Activated CD8-positive, alpha-beta T cell treated with anti-CD3 and anti-CD28 coated beads for 36 hours (primary cell): ENCODE measurements at regions not wholly inside any gene's neighbourhood (a gene's known extent, or its start where the extent isn't known, plus 50 kb on each side); places are given as distances from the start of the nearest gene placed in this dataset.
"Not testable (repeated sequence)": the region's sequence is repeated elsewhere in the genome, so short reads cannot be mapped to it uniquely, and the experiment has no call there.

ENCODE experiments used
- ATAC-seq: fragments of 200-7000 bp; cut with Tn5 transposase; one replicate; pipeline ENCODE4 v1.10.0; 2021; ENCODE audit warnings: mild to moderate bottlenecking, moderate library complexity
- CTCF ChIA-PET: fragments of 350-600 bp; sonication (Branson Sonifier 250); formaldehyde crosslinking; loops from one replicate; lab custom pipeline; 2021; ENCODE audit warnings: antibody characterized with exemption; lab: Charles Lee
- POLR2A ChIA-PET: fragments of 350-600 bp; sonication (Branson Sonifier 250); formaldehyde crosslinking; loops from one replicate; lab custom pipeline; 2021; ENCODE audit warnings: antibody characterized with exemption; lab: Charles Lee
- DNase-seq: peaks from one replicate; pipeline ENCODE4 v3.0.0-alpha.2; 2020
- H3K27ac Mint-ChIP-seq: one replicate; pipeline ENCODE4 v1.8.0; 2021; ENCODE audit warnings: mild to moderate bottlenecking, mixed read lengths
- H3K27me3 Mint-ChIP-seq: one replicate; pipeline ENCODE4 v1.8.0; 2021; ENCODE audit warnings: mixed read lengths
- H3K36me3 Mint-ChIP-seq: one replicate; pipeline ENCODE4 v1.8.0; 2021; ENCODE audit warnings: low read depth, mixed read lengths
- H3K4me1 Mint-ChIP-seq: one replicate; pipeline ENCODE4 v1.8.0; 2021; ENCODE audit warnings: low read depth, mixed read lengths
- H3K4me3 Mint-ChIP-seq: one replicate; pipeline ENCODE4 v1.8.0; 2021; ENCODE audit warnings: mild to moderate bottlenecking, moderate library complexity, mixed read lengths
- H3K9me3 Mint-ChIP-seq: one replicate; pipeline ENCODE4 v1.8.0; 2021; ENCODE audit warnings: mixed read lengths
- intact Hi-C: fragments of 100-400 bp; cut with micrococcal nuclease; formaldehyde crosslinking; loops from one replicate; pipeline ENCODE4 v1.10.0; 2022
- TF ChIP-seq, protein P1 (sequence below): fragments of 200-600 bp; IDR thresholded peaks from one replicate; pipeline ENCODE4 v1.8.0; 2022; ENCODE audit warnings: antibody characterized with exemption, mild to moderate bottlenecking

DNA sequence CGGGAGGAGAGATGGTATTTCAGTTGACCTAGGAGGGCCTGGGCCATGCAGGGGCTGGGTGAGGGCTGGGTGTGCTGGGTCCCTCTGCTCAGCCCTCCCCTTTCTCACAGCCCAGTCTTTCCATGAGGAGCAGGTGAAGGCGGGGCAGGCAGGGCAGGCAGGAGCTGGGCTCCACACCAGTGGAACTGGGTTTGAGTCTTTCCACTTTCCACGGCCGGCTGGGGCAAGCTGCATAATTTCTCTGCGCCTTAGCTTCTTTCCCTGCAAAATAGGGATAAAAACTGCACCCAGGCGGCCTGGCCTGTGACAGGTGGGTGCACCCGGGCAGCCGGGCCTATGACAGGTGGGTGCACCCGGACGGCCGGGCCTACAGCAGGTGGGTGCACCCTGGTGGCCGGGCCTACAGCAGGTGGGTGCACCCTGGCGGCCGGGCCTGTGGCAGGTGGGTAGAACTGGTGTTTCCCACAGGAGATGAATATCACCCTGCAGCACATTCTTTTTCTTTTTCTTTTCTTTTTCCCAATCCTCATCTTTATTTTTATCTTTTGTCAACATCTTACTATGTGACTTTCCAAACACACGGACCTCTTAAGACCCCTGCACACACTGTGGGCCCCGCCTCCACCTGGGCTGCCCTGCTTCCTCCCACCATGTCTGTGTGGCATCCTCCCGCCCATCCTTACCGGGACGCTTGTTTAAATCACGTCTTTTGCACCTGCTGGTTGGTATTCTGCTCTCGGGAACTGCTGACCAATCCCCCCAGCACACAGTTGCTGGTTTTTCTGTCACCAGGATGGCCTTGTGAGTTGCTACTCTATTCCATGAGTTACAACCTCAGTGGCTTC, 111.3 kb downstream of the NPIPB11 start:
- POLR2A ChIA-PET, DNase-seq, H3K4me3 Mint-ChIP-seq, CTCF ChIA-PET, H3K4me1 Mint-ChIP-seq, ATAC-seq, intact Hi-C loops, H3K27me3 Mint-ChIP-seq, H3K36me3 Mint-ChIP-seq, H3K27ac Mint-ChIP-seq, H3K9me3 Mint-ChIP-seq: not testable (repeated sequence)

DNA sequence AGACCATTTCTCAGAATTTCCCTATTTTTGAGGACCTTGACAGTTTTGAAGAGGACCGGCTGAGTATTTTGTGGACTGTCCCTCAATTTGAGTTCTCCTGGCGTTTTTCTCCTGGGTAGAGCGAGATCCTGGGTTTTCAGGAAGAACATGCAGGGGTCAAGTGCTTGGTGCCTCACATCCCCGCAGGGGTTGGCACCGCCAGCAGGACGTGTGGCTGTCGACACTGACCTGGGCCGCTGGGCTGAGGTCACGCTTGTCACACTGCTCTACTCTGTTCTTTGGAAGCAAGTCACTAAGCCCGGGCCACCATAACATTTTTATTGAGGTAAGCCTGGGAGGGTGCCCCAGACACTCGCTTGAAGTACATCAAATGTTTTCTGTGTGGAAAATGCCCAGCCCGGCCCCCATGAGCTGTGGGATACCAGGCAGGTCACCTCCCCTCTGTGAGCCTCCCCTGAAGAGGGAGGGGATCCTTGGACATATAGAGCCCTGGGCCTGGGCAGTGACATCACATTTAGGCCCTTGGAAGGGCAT, 112.0 kb downstream of the NPIPB11 start:
- H3K4me3 Mint-ChIP-seq, POLR2A ChIA-PET, ATAC-seq, H3K27me3 Mint-ChIP-seq, H3K4me1 Mint-ChIP-seq, CTCF ChIA-PET, H3K36me3 Mint-ChIP-seq, H3K9me3 Mint-ChIP-seq, DNase-seq, intact Hi-C loops, H3K27ac Mint-ChIP-seq: not testable (repeated sequence)

DNA sequence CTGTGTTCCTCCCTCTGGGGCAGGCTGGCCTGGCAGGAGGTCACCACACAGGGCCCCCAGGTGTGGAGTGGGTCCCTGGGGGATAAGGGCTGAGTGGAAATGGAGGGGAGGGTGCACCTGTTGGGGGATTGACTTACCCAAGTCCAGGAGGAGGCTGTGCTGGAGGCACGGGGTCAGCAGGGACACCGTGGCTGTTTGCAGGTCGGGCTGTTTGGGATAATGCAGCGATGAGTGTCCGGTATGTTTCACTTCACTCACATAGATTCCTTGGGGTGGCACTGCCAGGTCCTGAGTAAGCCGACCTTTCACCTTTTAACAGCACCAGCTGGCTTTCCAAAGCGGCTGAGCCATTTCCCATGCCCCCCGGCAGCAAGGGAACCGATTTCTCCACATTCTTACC, 113.0 kb downstream of the NPIPB11 start:
- DNase-seq, POLR2A ChIA-PET, H3K36me3 Mint-ChIP-seq: not testable (repeated sequence)

DNA sequence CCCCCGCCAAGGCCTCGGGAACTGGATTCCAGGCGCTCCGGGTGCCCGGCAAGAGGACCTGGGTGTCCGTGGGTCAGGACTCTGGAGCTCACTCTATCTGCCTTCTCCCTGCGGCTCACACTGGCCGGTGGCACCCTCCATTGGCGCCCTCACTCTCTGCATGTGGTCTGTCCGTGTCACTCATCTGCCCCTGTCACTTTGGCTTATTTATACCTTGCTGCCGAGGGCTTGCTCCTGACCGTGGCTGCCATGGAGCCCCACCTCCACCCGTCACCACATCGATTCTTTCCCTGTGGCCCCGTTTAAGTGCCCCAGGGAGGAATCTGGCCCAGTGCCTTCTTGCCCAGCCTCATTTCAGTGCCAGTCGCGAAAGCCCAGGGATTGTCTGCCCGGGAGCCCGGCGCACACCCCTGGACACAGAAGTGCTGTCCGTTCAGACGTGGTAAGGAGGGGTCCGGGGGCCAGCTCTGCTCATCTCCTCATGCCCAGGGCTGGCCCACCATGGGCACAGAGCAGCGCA, 113.5 kb downstream of the NPIPB11 start:
- H3K36me3 Mint-ChIP-seq, POLR2A ChIA-PET, H3K27ac Mint-ChIP-seq, CTCF ChIA-PET, H3K27me3 Mint-ChIP-seq, DNase-seq, H3K4me3 Mint-ChIP-seq, H3K4me1 Mint-ChIP-seq, H3K9me3 Mint-ChIP-seq, ATAC-seq, intact Hi-C loops: not testable (repeated sequence)

More for the DNA sequence above, 113.0 kb downstream of the NPIPB11 start:
- H3K27ac Mint-ChIP-seq, intact Hi-C loops, CTCF ChIA-PET, H3K9me3 Mint-ChIP-seq, H3K4me1 Mint-ChIP-seq, H3K27me3 Mint-ChIP-seq, H3K4me3 Mint-ChIP-seq, ATAC-seq: not testable (repeated sequence)

DNA sequence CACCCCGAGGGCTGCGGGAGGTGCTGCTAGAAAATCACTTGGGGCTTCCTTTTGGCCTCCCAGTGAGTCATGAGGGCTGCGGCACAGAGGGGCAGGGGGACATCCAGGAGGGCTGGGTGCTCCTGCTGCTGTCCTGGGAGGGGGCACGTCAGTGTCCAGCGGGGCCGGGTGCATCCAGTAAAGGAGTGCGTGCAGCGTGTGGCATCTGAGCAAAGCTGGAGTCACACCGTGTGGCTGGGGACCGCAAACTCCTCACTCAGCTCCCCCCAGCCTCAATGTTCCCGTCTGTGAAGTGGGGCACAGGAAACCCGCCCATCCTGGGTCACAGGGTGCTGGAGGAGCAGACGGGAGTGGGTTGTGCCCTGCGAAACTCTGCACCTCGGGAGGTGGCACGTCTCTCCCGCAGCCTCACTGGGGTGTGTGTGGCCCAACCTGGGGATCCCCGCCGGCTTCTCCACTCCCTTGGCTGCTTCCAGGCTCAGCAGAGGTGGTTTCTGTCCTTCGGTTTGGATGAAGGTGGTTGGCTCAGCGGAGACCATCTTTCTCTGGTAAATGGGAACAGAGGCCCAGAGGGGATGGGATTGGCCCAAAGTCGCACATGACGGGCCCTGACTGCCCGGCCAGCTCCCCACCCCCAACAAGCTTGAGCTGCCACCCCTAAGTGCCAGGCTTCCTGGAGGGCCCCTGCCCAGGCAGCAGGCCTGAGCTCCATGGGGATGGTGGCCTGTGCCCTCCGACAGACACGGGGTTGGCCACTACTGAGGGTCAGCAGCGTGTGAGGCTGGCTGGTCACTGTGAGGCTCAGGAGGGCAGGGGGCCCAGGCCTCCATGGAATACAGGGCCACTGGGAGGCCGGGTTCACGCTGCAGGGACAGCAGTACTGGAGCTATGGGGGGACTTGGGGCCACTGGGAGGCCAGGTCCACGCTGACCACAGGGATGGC, 114.9 kb downstream of the NPIPB11 start:
- H3K36me3 Mint-ChIP-seq, DNase-seq, CTCF ChIA-PET, H3K9me3 Mint-ChIP-seq, H3K27ac Mint-ChIP-seq, H3K27me3 Mint-ChIP-seq, H3K4me1 Mint-ChIP-seq, H3K4me3 Mint-ChIP-seq, POLR2A ChIA-PET, intact Hi-C loops, ATAC-seq: not testable (repeated sequence)

DNA sequence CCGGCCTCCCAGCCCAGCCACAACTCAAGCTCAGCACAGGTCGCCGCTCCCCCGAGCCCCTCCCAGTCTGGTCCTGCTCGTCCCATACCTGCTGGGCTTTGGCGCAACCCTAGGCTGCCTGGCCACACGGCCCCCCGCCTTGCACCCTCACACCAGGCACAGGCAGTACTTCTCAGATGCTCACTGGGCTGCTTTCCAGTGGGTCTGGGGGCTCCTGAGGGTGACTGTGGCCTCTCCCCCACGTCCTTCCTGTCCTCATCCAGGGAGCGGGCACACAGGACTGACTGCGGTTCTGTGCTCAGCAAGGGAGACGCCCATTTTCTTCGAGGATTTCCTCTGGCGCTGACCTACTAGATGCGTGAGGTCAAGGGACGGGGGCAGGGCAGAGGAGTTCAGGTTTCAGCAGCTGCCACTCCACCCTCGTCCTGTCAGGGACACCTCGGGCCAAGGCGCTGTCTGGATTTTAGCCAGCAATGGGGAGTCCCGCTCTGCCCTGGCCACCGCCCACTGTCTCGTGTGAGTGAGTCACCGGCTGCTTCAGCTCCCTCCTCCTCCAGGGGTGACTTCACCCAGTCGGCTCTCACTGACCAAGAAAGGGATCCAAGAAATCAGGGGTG, 115.8 kb downstream of the NPIPB11 start:
- Mint-ChIP-seq H3K9me3 (no peaks in the 10 kb centered on the region), H3K36me3 (no peaks in the 10 kb centered on the region), H3K27ac (no peak overlapping the region), H3K4me1 (peaks cover 12% of the 10 kb centered on the region), H3K27me3 (no peaks in the 10 kb centered on the region), H3K4me3 (no peak overlapping the region)
- ChIA-PET POLR2A (no interaction called here), CTCF (no interaction called here)
- TF ChIP-seq, protein P1, sequence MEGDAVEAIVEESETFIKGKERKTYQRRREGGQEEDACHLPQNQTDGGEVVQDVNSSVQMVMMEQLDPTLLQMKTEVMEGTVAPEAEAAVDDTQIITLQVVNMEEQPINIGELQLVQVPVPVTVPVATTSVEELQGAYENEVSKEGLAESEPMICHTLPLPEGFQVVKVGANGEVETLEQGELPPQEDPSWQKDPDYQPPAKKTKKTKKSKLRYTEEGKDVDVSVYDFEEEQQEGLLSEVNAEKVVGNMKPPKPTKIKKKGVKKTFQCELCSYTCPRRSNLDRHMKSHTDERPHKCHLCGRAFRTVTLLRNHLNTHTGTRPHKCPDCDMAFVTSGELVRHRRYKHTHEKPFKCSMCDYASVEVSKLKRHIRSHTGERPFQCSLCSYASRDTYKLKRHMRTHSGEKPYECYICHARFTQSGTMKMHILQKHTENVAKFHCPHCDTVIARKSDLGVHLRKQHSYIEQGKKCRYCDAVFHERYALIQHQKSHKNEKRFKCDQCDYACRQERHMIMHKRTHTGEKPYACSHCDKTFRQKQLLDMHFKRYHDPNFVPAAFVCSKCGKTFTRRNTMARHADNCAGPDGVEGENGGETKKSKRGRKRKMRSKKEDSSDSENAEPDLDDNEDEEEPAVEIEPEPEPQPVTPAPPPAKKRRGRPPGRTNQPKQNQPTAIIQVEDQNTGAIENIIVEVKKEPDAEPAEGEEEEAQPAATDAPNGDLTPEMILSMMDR: no peak
- intact Hi-C loops: no loop called here
- ATAC-seq: peak; percentile 94
- peak; percentile 86 for DNase-seq

DNA sequence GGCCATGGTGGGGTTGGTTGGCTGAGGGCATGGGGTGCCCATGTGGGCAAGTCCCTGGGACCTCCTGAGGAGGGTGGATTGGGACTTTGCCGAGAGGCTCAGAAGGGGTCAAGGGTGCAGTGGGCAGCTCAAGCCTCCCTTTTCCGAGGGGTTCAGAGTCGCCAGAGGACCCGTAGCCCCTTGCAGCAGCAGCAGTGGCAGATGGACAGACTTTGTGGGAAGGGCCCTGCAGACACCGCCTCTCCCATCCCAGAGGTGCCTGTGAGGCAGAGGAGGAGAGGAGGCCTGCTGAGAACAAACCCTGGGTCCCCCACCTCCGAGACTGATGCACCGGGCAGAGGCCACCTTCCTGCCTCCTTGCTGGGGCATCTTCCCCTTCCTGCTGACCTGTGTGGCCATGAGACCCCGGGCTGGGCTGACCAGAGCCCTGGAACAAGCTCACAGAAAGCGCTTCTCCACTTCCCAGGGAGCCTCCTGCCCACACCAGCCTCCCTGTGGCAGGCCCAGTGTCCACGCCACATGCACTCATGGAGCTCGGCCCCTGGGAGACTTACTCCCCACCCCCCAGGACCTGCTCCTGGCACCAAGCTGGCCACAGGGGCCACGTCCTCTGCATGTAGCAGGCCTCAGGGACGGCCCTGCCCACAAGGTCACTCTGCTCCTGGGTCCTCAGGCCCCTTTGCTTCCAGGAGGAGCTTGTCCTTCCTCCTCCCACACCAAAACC, 116.8 kb downstream of the NPIPB11 start:
- intact Hi-C loops, POLR2A ChIA-PET, H3K27ac Mint-ChIP-seq, ATAC-seq, H3K4me3 Mint-ChIP-seq, DNase-seq, CTCF ChIA-PET, H3K27me3 Mint-ChIP-seq, H3K36me3 Mint-ChIP-seq, H3K9me3 Mint-ChIP-seq: not testable (repeated sequence)
- H3K4me1 Mint-ChIP-seq: peaks cover 19% of the 10 kb centered on the region

DNA sequence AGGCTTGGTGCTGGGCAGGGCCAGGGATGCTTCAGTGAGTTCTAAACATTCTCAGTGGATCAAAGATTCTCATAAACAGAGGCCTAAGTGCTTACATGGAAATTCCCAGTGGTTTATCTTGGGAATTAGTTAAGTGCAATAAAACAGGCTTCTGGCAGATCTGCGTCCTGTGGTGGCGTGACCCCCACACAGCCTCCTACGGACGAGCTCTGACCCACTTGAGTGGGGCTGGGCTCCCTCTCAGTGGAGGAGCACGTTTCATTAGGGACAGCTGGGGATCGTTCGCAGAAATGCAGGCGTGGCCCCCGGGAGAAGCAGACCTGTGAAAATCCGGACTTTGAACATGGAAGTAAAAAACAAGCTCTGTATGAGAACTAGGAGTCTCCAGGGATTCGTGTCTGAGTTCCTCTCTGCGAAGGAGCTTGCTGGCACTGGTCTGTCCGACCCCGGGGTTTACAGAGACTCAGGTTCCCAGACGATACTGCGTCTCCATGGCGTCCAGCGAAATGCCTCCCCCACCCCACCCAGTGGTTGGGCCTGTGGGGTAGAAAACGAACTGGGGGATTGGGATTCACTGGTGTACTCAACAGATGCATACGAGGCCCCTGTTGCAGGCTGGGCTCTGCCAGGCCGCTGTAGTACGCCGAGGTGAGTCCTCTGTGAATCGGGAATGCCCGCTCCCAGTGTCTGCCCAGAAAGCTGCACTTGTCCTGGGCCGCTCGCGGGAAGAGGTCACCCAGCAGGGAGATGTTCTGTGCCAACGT, 117.6 kb downstream of the NPIPB11 start:
- ATAC-seq, POLR2A ChIA-PET, intact Hi-C loops, CTCF ChIA-PET, H3K27me3 Mint-ChIP-seq, DNase-seq, H3K4me3 Mint-ChIP-seq, H3K27ac Mint-ChIP-seq, H3K36me3 Mint-ChIP-seq, H3K9me3 Mint-ChIP-seq: not testable (repeated sequence)
- peaks cover 24% of the 10 kb centered on the region for H3K4me1 Mint-ChIP-seq

DNA sequence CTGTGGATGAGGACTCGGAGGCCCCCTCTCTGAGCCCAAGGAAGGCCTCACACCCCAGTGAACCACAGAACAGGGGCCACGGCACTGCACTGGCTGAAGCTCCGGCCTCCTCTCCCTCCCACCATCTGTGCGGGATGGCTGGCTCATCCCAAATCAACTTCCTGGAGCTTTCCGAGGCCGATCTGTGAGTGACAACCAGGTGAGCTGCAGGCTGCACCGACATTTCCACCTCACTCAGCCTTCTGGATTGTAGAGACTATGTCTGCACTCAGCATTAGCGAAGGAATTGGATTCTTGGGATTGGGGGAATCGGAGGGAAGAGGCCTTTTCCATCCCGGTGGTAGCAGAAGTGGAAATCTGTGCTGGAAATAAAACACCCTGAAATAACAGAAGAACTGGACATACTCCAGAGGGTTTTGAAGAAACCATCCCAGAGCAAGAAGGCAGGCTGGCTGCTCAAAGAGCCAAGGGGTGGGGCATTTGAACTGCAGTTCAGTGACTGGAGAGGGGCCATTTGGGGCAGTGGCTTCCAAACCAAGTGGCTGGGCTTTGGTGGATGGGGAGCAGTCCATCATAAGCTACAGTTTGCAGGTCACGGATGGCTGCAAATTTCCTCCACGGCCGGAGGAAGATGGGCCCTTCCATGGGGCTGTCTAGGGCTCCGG, 118.5 kb downstream of the NPIPB11 start:
- H3K36me3 Mint-ChIP-seq, H3K27ac Mint-ChIP-seq, ATAC-seq, H3K9me3 Mint-ChIP-seq, CTCF ChIA-PET, POLR2A ChIA-PET, intact Hi-C loops, H3K27me3 Mint-ChIP-seq, DNase-seq, H3K4me3 Mint-ChIP-seq: not testable (repeated sequence)
- H3K4me1 Mint-ChIP-seq: peaks cover 24% of the 10 kb centered on the region
